Lung (tissue), 11 donors: ENCODE measurements at regions not wholly inside any gene's neighbourhood (a gene's known extent, or its start where the extent isn't known, plus 50 kb on each side); places are given as distances from the start of the nearest gene placed in this dataset.
"Not testable (repeated sequence)": the region's sequence is repeated elsewhere in the genome, so short reads cannot be mapped to it uniquely, and the experiment has no call there.

Source experiments
- ATAC-seq: fragments of 200-7000 bp; cut with Tn5 transposase; one replicate; pipeline ENCODE4 v1.9.1; 2020; ENCODE audit warnings: moderate number of reproducible peaks; ENCODE audit not compliant: insufficient read depth, low FRiP score
- DNase-seq, 3 donors: peaks; one replicate each; pipeline ENCODE4 v3.0.0-alpha.2; 2013 to 2017
- H3K27ac ChIP-seq, 2 donors: one replicate each; pipeline ENCODE4 v1.5.1; 2013; ENCODE audit warnings: mild to moderate bottlenecking in 2 of 2, moderate library complexity in 2 of 2, control low read depth in 1 of 2, inconsistent platforms in 1 of 2, low read depth in 1 of 2, low read length in 1 of 2
- H3K27me3 ChIP-seq, 3 donors: one replicate each; pipeline ENCODE4 v1.5.1; 2013; ENCODE audit warnings: low read length in 2 of 3; ENCODE audit not compliant: control insufficient read depth in 3 of 3, insufficient read depth in 3 of 3
- H3K36me3 ChIP-seq, 4 donors: one replicate each; pipeline ENCODE4 v1.5.1; 2013; ENCODE audit warnings: low read length in 4 of 4, mild to moderate bottlenecking in 1 of 4, moderate library complexity in 1 of 4; ENCODE audit not compliant: control insufficient read depth in 4 of 4, insufficient read depth in 4 of 4
- H3K4me1 ChIP-seq, 5 donors: one replicate each; pipeline ENCODE4 v1.5.1; 2013; ENCODE audit warnings: low read length in 5 of 5, mild to moderate bottlenecking in 2 of 5, moderate library complexity in 1 of 5; ENCODE audit not compliant: control insufficient read depth in 5 of 5, insufficient read depth in 5 of 5
- H3K4me3 ChIP-seq: one replicate; pipeline ENCODE4 v1.5.1; 2013; ENCODE audit warnings: mild to moderate bottlenecking, control low read depth, moderate library complexity
- H3K9ac ChIP-seq, 2 donors: one replicate each; pipeline ENCODE4 v1.5.1; 2013; ENCODE audit warnings: low read length in 2 of 2, control low read depth in 1 of 2; ENCODE audit not compliant: insufficient read depth in 1 of 2
- H3K9me3 ChIP-seq, 4 donors: one replicate each; pipeline ENCODE4 v1.5.1; 2013; ENCODE audit warnings: low read length in 3 of 4, mild to moderate bottlenecking in 1 of 4, moderate library complexity in 1 of 4; ENCODE audit not compliant: control insufficient read depth in 4 of 4, insufficient read depth in 3 of 4
- CTCF ChIP-seq: IDR thresholded peaks from 2 replicates; pipeline ENCODE4 v1.5.1; 2012; ENCODE audit warnings: mild to moderate bottlenecking; ENCODE audit errors: control extremely low read depth, extremely low read depth
- WGBS, 2 donors: extraction: QIAGEN DNeasy Blood & Tissue Kit; methylation state at CpG; one replicate each; pipeline ENCODE4 v1.1.7; 2013; 5-methylcytosine and 5-hydroxymethylcytosine counted together
- donor health status: control.
- donor health status: control.
- donor health status: Bipolar disorder and iron deficiency.
- donor health status: healthy.
- donor health status: DM: yes; HTN: yes; CAD: no.

GRCh38 chrX:51155157-51155556 lies 177.5 kb upstream of the NUDT10 start:
- H3K36me3 ChIP-seq: no peaks in the 10 kb centered on the region
- no peak overlapping the region for H3K27ac ChIP-seq
- 61 to 93% methylated on average over 1 of the region's 1 CpG for WGBS, 2 donors
- ATAC-seq (no peak), DNase-seq (no peak)
- peaks cover 0 to 9% (median 2%) of the 10 kb centered on the region in 3 donors for H3K27me3 ChIP-seq
- H3K4me3 ChIP-seq: no peak overlapping the region
- no peak overlapping the region for H3K9ac ChIP-seq
- peaks cover 0 to 2% (median 0%) of the 10 kb centered on the region in 4 donors for H3K9me3 ChIP-seq
- H3K4me1 ChIP-seq: no peaks in the 10 kb centered on the region
- TF ChIP-seq CTCF: no peak

GRCh38 chrX:51155566-51155965 lies 177.1 kb upstream of the NUDT10 start:
- peaks cover 0 to 2% (median 0%) of the 10 kb centered on the region in 4 donors for H3K9me3 ChIP-seq
- H3K4me3 ChIP-seq: no peak overlapping the region
- ATAC-seq: no peak
- H3K27ac ChIP-seq: no peak overlapping the region
- no peak for TF ChIP-seq CTCF
- no peaks in the 10 kb centered on the region for H3K4me1 ChIP-seq
- H3K9ac ChIP-seq: no peak overlapping the region
- H3K36me3 ChIP-seq: no peaks in the 10 kb centered on the region
- no peak for DNase-seq
- H3K27me3 ChIP-seq: peaks cover 0 to 9% (median 2%) of the 10 kb centered on the region in 3 donors
- WGBS, 2 donors: 59 to 87% methylated on average over 4 of the region's 4 CpGs

DNA sequence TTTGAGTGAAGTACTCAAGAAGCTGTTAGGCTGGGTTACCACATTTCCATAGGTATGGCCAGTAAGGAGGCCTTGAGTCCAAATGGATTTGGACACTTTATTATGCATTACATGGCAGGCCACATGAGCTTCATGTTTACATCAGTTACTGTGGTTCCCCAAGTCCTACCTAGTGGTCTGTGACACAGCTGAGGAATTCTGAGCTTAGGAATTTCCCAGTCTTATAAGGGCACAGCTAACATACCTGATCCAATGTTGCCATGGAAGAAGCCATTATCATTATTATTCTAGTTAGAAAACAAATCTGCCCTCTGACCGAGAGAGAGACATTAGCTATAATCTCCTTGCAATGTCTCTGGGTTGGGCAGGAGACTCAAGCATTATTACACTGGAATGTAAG lies 174.4 kb upstream of the NUDT10 start:
- no peak for ATAC-seq
- H3K27ac ChIP-seq: no peak overlapping the region
- TF ChIP-seq CTCF: no peak
- DNase-seq: no peak
- WGBS, 2 donors: 48 to 76% methylated on average over 1 of the region's 1 CpG
- peaks cover 0 to 9% (median 2%) of the 10 kb centered on the region in 3 donors for H3K27me3 ChIP-seq
- H3K4me3 ChIP-seq: no peak overlapping the region
- peaks cover 0 to 6% (median 0%) of the 10 kb centered on the region in 4 donors for H3K9me3 ChIP-seq
- H3K9ac ChIP-seq: no peak overlapping the region
- H3K4me1 ChIP-seq: no peaks in the 10 kb centered on the region
- H3K36me3 ChIP-seq: no peaks in the 10 kb centered on the region

GRCh38 chrX:51159378-51159777 lies 173.2 kb upstream of the NUDT10 start:
- not testable (repeated sequence) for ATAC-seq

More at GRCh38 chrX:51159378-51159777, 173.2 kb upstream of the NUDT10 start:
- H3K27me3 ChIP-seq, H3K9me3 ChIP-seq, H3K4me1 ChIP-seq, H3K27ac ChIP-seq, H3K36me3 ChIP-seq, H3K4me3 ChIP-seq, H3K9ac ChIP-seq: not testable (repeated sequence)
- peak in 1 of 3 donors; percentile 11 for DNase-seq
- WGBS, 2 donors: 54 to 80% methylated on average over 1 of the region's 1 CpG
